ENCODE measurements at regions not wholly inside any gene's neighbourhood (a gene's known extent, or its start where the extent isn't known, plus 50 kb on each side); places are given as distances from the start of the nearest gene placed in this dataset.

DNA sequence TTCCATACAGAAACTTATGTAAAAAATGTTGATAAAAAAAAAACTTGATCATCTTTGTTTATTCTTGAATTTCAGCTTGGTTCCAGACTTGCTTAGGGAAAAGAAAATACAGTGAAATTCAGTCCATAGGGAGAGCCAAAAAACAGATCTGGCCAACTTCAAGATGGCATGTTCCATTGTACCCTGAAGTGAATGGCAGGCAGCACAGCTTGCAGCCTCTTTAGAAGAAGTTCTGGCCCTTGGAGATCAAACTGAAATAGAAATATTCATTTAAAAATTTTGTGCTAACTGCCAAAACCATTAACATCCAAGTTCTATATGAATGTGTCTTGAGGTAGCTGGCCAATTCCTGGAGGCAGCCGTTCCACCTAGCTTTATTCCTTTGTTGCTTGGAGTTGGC, 448.4 kb downstream of the EPM2A start:
- no peak for DNase-seq (ENCODE audit: low spot score)
- TF ChIP-seq, protein P1, sequence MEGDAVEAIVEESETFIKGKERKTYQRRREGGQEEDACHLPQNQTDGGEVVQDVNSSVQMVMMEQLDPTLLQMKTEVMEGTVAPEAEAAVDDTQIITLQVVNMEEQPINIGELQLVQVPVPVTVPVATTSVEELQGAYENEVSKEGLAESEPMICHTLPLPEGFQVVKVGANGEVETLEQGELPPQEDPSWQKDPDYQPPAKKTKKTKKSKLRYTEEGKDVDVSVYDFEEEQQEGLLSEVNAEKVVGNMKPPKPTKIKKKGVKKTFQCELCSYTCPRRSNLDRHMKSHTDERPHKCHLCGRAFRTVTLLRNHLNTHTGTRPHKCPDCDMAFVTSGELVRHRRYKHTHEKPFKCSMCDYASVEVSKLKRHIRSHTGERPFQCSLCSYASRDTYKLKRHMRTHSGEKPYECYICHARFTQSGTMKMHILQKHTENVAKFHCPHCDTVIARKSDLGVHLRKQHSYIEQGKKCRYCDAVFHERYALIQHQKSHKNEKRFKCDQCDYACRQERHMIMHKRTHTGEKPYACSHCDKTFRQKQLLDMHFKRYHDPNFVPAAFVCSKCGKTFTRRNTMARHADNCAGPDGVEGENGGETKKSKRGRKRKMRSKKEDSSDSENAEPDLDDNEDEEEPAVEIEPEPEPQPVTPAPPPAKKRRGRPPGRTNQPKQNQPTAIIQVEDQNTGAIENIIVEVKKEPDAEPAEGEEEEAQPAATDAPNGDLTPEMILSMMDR (IDR thresholded peaks at IDR 0.05): no peak
- H3K4me1 ChIP-seq: no peaks in the 10 kb centered on the region
- no peaks in the 10 kb centered on the region for H3K27me3 ChIP-seq
- H3K36me3 ChIP-seq: no peaks in the 10 kb centered on the region
- H3K4me3 ChIP-seq: no peak overlapping the region
- no peak overlapping the region for H3K27ac ChIP-seq
- peaks cover 0 to 16% of the 10 kb centered on the region in 2 donors for H3K9me3 ChIP-seq

DNA sequence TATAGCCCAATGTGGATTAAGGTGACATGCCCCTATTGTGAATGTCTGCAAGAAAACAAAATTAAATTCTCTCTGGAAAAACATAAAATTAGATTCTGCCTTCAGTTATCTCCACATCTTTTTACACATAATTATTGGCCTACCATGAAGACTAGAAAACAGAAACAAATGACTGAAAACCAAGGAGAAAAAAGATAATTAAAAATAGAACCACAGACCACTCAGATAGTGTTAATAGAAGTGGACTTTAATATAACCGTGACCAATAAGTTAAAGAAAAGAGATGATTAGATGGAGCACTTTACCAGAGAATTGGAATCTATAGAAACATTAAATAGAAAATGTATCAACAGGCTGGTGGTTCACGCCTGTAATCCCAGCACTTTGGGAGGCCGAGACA, 445.7 kb downstream of the EPM2A start:
- TF ChIP-seq, protein P1 (IDR thresholded peaks at IDR 0.05): no peak
- no peaks in the 10 kb centered on the region for H3K27me3 ChIP-seq
- H3K36me3 ChIP-seq: no peaks in the 10 kb centered on the region
- H3K4me1 ChIP-seq: no peaks in the 10 kb centered on the region
- no peak overlapping the region for H3K27ac ChIP-seq
- peaks cover 0 to 16% of the 10 kb centered on the region in 2 donors for H3K9me3 ChIP-seq
- DNase-seq (ENCODE audit: low spot score): no peak
- no peak overlapping the region for H3K4me3 ChIP-seq

- TF ChIP-seq, protein P1 (IDR thresholded peaks at IDR 0.05): no peak
- no peaks in the 10 kb centered on the region for H3K4me1 ChIP-seq
- H3K4me3 ChIP-seq: no peak overlapping the region
- H3K27me3 ChIP-seq: no peaks in the 10 kb centered on the region
- no peak overlapping the region for H3K27ac ChIP-seq
- DNase-seq (ENCODE audit: low spot score): no peak
- H3K9me3 ChIP-seq: peaks cover 0 to 16% of the 10 kb centered on the region in 2 donors
- no peaks in the 10 kb centered on the region for H3K36me3 ChIP-seq
These were observed 445.2 kb downstream of the EPM2A start for GRCh38 chr6:145290122-145290521.

DNA sequence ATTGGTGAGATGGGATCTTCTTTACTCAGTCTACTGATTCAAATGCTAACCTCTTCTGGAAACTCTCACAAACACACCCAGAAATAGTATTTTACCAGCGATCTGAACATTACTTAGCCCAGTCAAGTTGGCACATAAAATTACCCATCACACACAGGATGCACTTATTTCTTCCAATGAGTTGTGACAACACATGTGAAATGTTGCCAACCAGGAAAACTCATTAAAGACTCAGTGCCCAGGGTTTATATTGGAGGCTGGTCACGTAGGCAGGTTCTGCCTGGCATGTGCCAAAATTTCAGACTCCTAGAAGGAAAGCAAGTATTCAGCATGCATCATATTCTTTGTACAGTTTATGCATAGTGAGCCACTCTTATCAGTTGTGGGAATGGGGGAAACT, 443.3 kb downstream of the EPM2A start:
- no peaks in the 10 kb centered on the region for H3K36me3 ChIP-seq
- DNase-seq (ENCODE audit: low spot score): no peak
- peaks cover 0 to 16% of the 10 kb centered on the region in 2 donors for H3K9me3 ChIP-seq
- H3K27ac ChIP-seq: no peak overlapping the region
- TF ChIP-seq, protein P1 (IDR thresholded peaks at IDR 0.05): no peak
- no peak overlapping the region for H3K4me3 ChIP-seq
- H3K27me3 ChIP-seq: no peaks in the 10 kb centered on the region
- H3K4me1 ChIP-seq: no peaks in the 10 kb centered on the region

DNA sequence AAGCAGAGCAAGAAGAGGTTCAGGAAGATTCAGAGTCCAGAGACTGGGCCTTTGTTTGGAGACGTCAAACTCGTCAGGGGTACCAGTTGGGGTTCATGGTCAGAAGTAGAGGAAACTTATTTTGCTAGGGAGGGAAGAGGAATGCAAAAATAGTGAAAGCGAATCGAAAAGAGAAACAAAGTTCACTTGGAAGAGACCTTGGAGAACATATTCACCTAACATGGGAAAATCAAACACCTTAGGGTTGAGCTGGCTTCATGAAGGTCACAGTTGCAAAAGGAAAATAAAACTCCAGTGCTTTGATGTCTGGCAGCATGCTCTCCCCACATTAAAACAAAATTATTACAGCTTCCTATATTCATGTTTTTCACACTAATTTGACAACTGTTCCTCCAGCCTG, 440.4 kb downstream of the EPM2A start:
- Histone ChIP-seq H3K27ac (no peak overlapping the region), H3K4me3 (no peak overlapping the region), H3K36me3 (no peaks in the 10 kb centered on the region), H3K27me3 (no peaks in the 10 kb centered on the region), H3K4me1 (no peaks in the 10 kb centered on the region), H3K9me3 (peaks cover 0 to 5% of the 10 kb centered on the region in 2 donors)
- DNase-seq (ENCODE audit: low spot score): no peak
- TF ChIP-seq, protein P1 (IDR thresholded peaks at IDR 0.05): no peak

- H3K9me3 ChIP-seq: no peaks in the 10 kb centered on the region
- H3K4me1 ChIP-seq: no peaks in the 10 kb centered on the region
- TF ChIP-seq, protein P1 (IDR thresholded peaks at IDR 0.05): no peak
- DNase-seq (ENCODE audit: low spot score): no peak
- no peak overlapping the region for H3K27ac ChIP-seq
- H3K4me3 ChIP-seq: no peak overlapping the region
- no peaks in the 10 kb centered on the region for H3K36me3 ChIP-seq
- H3K27me3 ChIP-seq: no peaks in the 10 kb centered on the region
These were observed 439.6 kb downstream of the EPM2A start for GRCh38 chr6:145295746-145296145.
